Activated CD8-positive, alpha-beta memory T cell treated with anti-CD3 and anti-CD28 coated beads for 4 hours (primary cell): ENCODE measurements at regions not wholly inside any gene's neighbourhood (a gene's known extent, or its start where the extent isn't known, plus 50 kb on each side); places are given as distances from the start of the nearest gene placed in this dataset.

Source experiments
- DNase-seq, 2 donors: peaks; one replicate each; pipeline ENCODE4 v3.0.0-alpha.2; 2020; ENCODE audit warnings: low read depth in 2 of 2

DNA sequence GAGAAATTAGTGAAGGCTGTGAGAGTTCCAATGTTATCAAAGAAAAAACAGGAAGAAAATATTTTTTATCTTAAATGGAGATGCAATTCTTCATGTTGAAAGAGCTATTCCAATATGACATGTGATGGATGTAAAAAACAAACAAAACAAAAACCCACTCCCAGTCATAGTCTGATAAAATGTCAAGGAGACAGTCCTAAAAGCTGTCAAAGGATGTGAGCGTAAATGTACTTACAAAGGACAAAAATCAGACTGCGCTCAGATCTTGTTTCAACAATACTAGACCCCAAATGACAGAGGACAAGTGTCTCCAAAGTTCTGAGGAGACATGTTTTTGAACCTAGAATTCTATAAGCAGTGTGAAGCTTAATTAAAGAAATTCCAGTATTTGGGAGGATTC is 265.8 kb downstream of the PLPP3 start:
- DNase-seq, result no peak

DNA sequence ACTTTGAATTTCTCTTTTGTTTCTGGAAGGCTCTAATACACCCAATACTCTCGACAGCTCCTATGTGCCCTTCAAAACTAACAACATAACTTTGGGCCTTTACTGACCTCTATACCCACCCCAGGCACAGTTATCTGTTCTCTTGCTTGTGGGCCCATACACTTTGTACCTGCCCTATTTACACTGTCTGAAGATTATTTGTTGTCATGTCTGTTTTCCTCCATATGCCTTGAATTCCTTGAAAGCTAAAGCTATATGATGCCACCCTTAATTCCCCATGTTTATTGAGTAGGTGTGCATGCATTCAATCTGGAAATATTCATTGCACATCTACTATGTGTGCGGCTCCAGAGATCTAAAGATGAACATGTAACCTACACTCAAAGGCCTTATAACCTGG is 267.6 kb downstream of the PLPP3 start:
- DNase-seq, result no peak

DNA sequence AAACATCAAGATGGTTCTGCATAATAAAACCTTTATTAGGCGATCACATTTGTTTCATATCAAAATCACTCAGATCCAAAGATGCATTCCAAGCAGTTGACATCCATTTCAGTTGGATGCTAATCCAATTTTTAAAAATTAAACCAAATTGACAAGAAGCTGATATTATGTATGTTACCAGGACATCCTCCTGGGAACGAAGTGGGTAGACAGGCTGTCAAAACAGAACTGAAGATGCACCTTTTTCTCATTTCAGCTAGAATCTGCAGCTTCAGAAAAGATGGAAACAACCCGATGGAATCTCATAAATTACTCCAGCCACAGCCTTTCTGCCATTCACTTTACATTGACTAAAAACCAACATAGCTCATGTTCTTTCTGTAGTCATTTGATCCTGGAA is 268.4 kb downstream of the PLPP3 start:
- no peak for DNase-seq

DNA sequence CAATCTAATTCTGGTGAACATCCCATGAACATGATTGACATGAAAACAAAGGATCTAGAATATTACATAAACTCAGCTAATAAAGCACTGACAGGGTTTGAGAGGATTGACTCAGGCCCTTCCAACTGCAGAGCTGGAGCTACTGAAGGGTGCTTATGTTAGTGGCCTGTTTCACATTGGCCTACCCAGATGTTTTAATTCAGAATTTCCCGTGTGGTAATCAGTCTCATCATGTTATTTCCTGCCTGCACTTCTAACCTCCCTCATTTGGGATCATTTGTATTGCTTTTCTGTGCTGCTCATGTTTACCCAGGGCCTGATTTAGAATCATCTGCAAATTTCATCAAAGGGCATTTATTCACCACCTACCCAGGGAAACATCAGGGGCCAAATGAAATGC is 270.3 kb downstream of the PLPP3 start:
- no peak for DNase-seq

DNA sequence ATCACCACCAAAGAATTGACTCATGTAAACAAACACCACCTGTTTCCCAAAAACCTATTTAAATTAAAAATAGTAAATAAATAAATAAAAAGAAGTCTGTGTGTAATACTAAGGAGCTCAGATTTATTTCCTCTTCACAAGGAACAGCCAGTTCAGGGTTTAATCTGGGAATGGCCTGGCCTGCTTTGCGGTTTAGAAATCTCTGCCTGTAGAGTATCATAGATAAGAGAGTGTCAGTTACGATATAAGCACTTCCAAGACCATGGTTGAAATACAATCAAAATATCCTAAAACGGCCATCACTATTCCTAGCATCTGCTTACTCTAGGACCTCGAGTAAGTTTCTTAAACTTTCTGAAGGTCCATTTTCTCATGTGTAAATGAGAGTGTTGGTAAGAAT is 274.4 kb downstream of the PLPP3 start:
- DNase-seq, result no peak

DNA sequence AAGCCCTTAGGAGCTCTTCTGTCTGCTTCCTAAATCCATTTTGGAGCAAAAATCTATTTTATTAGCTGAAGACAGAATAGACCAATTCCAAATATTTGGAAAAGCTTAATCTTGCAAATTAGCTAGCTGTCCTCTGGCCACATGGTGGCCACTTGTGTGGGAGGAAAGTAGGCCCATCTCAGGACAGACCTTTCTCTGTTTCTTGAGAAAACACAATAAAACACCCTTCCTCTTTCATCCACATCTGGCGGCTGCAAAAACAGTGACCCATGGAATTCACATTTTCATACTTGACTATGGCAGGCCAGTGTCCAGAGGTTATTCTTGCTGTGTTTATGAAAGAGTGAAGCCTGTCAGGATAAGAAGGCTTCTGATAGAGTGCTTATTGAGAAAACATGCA is 275.6 kb downstream of the PLPP3 start:
- no peak for DNase-seq

DNA sequence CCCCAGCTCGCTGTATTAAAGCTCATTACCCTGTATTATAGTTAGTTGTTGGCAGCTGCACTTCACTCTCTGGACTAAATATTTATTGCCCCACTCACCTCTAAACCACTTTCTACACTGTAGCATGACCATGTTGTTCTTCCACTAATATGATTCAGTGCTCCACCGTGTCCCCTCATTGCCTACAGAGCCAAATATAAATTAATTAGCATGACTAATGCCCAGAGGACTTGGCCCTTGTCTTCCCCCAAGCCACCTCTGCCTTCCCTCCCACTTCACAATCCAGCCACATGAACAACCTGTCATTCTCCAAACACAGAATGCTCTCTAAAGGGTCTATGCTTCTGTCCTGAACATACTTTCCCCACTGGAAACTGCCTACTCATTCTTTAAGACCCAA is 276.5 kb downstream of the PLPP3 start:
- no peak for DNase-seq

DNA sequence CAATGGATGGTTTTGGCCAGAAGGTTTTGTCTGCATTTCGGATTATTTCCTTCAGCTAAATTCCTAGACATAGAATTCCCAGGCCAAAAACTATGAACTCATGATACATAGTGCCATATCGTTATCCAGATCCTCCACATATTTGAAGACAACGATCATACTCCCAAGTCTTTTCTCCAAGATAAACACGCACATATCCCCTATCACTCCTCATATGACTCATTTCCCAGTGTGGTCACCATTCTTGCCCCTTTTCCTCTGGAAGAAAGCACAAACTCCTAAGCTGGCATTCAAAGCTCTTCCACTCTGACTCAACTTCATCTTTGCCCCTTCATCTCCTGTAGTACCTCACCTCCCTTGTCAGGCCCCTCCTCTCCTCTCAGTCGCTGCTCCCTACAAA is 277.6 kb downstream of the PLPP3 start:
- DNase-seq, result no peak

DNA sequence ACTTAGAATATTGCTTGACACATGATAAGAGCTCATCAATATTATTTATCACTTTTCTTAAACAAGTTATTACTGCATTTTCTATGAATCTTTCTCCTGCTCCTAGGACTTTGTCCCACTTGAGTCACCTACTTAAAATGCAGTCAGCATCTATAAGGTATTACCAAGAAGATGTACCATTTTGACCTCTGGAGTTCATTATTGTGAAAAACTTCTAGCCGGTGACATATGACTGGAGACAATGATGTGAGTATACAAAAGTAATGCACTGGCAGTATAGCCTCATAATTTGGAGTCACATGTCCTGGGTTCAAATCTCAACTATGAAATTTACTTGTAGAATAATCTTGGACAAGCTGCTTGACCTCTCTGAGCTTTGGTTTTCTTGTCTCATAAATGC is 278.5 kb downstream of the PLPP3 start:
- DNase-seq, result no peak

DNA sequence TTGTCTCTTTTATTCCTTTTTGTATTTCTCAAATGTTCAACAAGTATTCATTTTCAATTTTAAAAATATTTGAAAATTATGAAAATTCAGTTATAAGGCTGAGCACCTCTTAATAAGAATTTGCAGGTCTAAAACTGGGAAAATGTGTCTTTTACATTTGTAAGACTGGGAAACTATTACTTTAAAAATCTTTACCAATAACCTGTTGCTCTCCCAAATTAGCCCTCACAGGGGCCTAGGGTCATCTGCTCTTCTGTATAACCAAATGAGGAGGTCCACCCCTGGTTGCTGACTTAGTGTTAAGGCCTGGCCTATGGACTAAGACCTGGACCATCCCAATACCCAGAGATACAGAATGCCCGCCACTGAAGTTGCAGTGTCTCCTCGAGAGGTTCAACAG is 280.5 kb downstream of the PLPP3 start:
- DNase-seq, result no peak

DNA sequence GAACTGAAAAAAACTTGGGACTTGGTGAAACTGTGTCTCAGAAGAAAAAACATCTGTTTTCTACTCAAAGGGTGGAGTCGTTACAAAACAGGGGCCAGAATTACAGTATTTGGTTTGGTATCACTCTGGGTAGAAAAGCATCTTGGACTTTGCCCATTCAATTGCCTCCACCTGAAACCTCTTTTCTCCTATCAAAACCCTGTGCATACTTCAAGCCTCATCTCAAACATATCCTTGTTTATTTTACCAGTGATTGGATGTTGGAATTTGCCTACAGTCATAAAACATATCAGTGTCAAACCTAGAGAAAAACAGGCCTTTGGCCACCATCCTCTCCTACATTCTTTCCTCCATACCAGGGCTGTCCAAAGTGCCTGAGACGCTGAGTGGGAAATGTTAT is 281.5 kb downstream of the PLPP3 start:
- DNase-seq, result no peak

DNA sequence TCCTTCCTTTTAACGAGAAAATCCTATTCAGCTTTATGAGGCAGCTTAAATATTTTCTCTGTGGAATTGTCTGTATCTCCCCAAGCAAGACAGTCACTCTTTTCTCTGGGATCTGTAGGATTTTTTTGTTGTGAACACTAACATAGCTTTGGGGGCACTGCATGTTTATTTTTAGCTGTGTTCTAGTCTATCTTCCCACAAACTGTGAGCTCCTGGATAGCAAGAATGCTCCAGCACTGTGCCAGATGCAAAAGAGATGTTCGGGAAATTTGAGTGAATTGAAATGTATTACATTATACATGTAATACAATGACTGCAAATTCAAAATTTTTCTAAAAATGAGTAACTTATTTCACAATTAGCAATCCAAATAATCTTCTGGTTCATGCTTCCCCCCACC is 282.2 kb downstream of the PLPP3 start:
- DNase-seq, result no peak

DNA sequence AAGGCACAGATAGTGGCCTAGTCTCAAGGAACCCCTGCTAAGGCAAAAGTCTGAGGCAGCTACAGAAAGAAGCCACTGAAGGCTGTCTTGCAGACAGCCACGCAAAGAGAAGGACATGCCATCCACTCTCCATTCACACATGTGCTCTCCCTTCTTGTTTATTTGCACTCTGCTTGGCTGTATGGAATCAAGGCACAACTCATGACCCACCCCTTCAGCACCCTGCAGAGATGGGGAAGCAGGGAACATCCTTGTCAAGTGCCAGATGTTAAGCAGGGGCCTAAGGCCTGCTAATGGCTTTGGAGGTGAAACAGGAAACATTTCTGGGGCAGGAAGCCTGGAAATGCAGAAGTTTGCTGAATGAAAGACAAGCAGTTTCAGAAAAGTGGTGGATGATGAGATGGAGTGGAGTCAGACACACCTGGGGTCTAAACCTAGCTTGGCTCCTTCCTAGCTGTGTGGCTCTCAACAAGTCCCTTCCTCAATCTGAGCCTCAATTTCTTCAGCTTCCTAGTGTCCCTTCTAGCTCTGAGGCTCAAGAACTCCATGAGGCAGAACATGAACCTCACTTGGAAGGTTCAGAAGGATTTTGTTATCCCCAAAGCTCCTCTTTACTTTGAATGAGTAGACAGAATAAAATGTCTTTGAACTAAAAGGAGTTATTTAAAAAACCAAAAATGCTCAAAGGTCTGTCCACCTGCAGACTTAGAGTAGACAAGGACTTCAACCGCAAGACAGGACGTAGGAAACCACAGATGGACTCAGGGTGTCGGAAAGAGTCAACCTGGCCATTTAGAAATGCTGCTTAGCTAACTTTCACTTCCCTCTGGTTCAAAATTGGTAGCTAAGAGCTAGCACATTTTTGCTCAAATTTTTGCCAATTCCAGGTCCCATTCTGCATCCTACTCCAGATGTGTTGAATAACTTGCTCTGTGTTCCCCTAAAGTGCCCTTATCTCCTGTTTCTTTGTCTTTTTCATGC is 283.1 kb downstream of the PLPP3 start:
- DNase-seq, result no peak

DNA sequence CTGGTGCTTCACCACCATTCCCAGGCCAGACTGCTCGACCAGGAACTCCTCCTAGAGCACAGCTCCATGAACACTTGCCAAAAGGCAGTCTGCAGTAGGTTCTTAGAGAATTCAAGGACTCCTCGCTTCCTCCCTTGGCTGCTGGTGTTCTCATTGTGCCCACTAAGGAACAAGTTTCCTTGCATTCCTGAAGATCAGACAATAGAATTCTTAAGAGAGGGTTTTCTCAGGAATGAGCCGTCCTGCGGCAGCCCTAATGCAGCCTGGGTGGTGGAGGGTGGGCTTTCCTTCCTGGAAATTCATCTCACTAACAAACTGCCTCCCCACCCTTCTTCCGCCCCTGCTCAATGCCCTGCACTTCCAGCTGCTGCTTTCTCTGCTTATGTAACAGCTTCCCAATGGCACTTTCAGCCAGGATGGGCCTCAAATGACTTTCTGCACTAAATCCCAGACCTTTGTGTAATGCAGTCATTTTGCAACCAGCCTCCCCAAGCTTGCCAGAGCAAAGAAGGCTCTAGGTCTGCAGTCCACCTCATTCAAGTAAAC is 287.9 kb downstream of the PLPP3 start:
- no peak for DNase-seq

DNA sequence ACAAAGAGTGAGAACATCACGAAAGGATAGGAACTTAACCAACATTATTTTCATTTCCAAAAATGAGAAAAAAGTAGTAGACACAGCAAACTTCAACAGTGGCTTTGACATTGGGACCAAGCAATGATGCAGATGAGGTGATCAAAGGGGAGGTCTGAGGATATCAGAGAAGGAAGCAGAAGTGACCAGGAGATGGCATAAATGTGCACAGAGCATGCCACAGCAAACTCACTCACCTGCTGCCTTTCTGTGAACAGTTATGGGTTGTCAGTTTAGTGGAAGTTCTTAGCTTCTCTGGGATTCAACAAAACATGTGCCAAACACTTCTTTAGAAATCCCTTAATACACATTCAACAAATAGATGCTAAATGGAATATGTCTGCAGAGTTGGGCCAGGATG is 290.1 kb downstream of the PLPP3 start:
- DNase-seq, result no peak

DNA sequence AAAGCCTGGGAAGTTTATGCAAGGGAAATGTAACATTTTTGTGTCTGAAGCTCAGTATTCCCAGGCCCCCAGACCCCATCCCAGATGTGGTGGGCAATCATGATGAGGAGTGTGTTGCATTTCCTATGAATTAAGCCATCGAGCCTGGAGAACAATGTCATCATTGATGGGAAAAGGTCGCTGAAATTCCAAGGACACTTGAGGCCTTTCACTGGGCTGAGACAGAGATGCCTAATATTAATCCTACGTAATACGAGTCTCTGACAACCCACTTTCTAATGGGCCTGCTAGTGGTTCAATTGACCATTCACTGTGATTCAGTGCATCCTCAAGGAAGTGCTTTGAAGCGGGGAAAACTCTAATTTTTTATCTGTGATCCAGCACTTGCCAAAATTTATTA is 291.6 kb downstream of the PLPP3 start:
- DNase-seq, result no peak

DNA sequence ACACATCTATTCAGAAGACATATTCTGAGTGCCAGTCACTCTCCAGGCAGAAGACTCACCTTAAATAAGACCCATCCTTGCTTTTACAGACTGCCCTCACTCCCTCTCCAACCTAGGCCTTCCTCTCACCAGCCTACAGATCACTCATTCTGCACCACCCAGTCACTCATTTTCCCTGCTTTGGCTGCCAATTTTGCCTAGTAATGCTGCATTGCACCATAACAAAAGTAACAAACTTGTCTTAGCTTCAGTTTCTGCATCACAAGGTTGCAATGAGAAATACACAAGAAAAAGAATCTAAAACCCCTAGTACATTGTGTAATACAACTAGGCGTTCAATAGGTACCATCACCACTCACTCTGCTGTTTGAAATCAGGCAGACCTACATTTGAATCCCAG is 292.4 kb downstream of the PLPP3 start:
- DNase-seq, result no peak

DNA sequence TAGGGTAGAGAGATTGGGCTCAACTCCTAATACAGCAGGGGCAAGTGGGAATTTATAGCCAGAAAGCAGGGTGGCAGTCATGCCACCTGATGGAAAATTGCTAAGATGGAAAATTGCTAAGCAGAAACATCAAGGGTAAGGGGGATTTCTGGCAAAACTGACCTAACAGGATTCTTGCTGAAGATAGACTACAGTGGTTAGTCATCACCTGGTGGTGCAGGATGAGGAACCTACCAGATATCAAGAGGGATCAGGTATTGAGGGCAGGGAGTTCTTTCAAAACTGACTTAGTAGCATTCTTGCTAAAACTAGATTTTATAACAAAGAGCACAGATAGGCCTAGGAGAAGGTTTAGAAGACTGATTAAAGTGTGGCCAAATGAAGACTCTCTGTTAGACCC is 292.9 kb downstream of the PLPP3 start:
- DNase-seq, result no peak

DNA sequence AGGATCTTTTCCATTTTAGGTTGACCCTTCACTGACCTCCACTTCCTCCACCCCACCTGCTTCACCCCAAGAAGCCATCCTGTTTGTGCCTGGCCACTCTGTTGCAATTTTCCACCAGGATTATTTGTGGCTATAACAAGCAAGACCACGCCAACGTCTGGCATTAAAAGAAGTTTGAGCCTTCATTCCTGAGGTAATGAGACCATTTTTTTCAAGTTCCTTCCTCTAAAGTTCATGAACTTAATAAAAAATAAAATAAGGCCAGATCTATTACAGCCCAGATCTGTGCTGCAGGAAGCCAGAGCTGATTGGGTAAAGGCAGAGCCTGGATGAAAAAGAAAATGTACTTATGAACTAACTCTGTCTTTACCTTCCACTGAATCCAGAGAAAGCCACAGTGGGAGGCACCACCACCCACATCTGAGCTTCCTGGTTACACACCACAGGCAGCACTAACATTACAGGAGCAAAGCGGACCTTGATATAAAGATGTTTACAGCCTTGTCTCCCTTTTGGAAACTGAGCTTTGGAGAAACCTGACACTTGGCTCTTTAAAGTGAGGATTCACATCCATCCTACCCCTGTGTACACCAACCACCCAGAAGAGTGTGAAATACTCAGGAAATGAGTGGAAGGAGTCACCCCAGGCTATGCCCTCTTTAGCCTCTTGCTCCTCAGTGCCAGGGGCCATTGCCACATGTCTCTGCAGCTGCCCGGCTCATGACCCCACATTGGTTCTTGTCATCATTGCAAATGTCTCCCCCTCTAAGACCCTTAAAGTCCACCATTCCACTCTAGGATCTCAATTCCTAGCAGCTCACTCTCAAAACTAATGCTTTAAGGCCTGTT is 293.6 kb downstream of the PLPP3 start:
- DNase-seq, result no peak

DNA sequence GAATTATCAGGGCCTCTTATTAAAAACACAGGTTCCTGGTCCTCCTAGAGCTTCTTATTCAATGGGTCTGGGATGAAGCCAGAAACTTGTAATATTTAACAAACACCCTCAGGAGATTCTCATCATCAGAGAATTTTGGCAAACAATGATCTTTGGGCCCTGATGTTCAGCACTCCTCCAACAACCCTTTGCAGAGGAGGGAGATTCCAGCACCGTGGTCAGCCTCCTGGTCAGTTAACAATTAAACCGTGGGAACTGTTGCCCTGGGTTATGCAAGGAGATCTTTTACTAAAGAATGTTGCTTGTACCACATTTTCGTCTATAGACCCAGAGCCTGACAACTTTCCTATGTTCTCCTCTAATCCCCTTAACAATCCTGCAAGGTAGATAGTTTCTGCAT is 294.4 kb downstream of the PLPP3 start:
- DNase-seq, result no peak

DNA sequence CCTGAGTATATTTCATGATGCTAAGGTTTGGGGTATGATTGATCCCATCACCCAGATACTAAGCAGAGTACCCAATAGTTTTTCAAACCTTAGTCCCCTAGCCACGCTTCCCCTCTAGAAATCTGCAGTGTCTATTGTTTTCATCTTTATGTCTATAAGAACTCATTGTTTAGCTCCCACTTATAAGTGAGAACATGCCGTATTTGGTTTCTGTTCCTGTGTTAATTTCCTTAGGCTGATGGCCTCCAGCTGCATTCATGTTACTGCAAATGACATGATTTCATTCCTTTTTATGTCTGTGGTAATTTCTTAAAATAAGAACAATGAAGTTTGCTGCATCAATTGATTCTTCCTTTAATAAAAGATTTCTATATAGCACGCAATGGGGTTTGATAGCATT is 301.3 kb downstream of the PLPP3 start:
- no peak for DNase-seq

DNA sequence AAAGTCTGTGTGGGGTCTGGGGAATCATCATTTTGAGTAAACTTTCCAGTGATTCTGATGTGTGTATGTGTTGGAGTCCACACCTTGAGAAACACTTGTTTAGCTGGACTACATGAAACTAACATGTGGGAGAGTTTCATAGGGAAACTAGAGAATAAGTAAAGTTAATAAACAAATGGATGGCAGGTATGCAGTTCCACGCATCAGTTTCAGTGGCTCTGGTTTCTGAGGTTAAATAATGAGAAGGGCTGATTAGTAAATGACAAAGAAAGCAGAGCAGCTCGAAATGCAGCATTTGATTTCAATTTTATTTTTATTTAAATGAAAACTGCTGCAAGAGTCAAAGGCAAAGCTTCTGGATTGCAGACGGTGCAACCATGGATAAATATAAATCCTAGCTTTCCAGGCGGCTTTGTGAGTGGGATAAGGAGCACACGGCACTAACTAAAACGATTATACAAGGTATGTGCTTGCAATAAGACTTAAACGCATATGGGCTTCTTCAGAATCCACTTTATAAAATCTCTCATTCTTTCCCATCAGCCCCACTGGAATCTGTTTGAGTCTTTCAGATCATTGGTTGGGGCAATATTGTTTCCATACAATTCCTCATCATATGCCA is 310.7 kb downstream of the PLPP3 start:
- no peak for DNase-seq
